ENCODE measurements at regions not wholly inside any gene's neighbourhood (a gene's known extent, or its start where the extent isn't known, plus 50 kb on each side); places are given as distances from the start of the nearest gene placed in this dataset.

DNA sequence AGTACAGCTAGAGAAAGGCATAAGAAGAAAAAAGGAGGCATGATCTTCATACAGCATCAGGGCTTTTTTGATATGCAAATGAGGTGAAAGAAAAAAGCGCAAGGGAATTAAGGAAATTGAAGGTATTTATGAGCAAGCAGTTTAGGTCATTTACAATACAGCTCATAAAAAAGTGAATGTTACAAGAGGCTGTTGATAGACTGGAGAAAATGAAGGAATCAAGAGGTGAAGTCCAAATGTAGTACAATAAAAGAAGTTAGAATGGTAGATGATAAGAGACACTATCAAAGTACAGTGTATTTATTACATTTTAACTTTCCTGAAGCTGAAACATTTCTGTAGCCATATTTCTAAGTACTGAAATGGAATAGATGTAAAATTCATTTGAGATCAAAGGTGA, 1349.5 kb downstream of the ADGRL3 start:
- H3K36me3 ChIP-seq = no peaks in the 10 kb centered on the region
- H3K27me3 ChIP-seq = no peaks in the 10 kb centered on the region
- DNase-seq (ENCODE audit: low spot score in 2 of 2) = no peak
- H3K9me3 ChIP-seq = no peaks in the 10 kb centered on the region
- no peak overlapping the region for H3K4me3 ChIP-seq
- TF ChIP-seq, protein P1, sequence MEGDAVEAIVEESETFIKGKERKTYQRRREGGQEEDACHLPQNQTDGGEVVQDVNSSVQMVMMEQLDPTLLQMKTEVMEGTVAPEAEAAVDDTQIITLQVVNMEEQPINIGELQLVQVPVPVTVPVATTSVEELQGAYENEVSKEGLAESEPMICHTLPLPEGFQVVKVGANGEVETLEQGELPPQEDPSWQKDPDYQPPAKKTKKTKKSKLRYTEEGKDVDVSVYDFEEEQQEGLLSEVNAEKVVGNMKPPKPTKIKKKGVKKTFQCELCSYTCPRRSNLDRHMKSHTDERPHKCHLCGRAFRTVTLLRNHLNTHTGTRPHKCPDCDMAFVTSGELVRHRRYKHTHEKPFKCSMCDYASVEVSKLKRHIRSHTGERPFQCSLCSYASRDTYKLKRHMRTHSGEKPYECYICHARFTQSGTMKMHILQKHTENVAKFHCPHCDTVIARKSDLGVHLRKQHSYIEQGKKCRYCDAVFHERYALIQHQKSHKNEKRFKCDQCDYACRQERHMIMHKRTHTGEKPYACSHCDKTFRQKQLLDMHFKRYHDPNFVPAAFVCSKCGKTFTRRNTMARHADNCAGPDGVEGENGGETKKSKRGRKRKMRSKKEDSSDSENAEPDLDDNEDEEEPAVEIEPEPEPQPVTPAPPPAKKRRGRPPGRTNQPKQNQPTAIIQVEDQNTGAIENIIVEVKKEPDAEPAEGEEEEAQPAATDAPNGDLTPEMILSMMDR (IDR thresholded peaks at IDR 0.05) = no peak
- H3K4me1 ChIP-seq = no peaks in the 10 kb centered on the region
- intact Hi-C loops (cut with DNase I) = no loop called here
- no peak overlapping the region for H3K27ac ChIP-seq

DNA sequence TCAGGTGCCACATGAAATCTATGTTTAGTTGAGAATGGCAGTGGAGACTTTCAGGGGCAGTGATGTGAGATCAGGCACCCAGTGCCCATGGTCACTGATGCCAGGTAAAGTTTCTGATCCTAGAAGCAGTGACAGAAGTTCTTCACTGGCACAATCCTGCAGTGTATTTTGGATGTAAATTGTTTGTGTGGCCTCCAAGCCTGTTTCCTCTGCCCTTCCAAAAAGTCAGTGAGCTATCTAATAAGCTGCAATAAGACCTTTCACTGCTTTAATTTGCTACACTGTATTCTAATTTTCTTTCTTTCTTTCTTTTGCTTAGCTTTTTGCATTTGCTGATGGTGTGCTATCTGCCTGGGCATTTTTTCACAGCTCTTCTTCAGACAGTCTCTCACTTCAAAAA, 1348.6 kb downstream of the ADGRL3 start:
- no peak overlapping the region for H3K4me3 ChIP-seq
- TF ChIP-seq, protein P1 (IDR thresholded peaks at IDR 0.05) = no peak
- no peak for DNase-seq (ENCODE audit: low spot score in 2 of 2)
- H3K4me1 ChIP-seq = no peaks in the 10 kb centered on the region
- no peaks in the 10 kb centered on the region for H3K9me3 ChIP-seq
- no peaks in the 10 kb centered on the region for H3K36me3 ChIP-seq
- intact Hi-C loops (cut with DNase I) = no loop called here
- no peak overlapping the region for H3K27ac ChIP-seq
- H3K27me3 ChIP-seq = no peaks in the 10 kb centered on the region

DNA sequence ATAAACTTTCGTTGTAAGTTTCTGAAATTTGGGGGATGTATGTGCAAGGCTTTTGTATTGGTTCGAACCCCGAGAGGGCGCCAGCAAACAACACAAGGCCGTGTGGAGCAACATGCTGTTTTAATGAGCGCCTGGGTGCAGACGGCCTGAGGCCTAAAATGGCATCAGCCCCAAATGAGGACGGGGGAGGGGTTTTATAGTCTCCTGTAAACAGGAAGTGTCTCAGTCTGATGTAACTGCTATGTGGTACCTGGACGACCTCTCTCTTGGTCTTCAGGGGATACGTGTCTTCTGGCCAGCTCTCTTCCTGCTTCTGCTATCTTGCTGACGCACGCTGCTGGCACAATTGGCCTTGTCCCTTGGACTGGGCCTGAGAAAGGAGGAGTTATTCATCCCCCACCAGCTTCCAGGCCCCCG, 1348.0 kb downstream of the ADGRL3 start:
- H3K9me3 ChIP-seq = no peaks in the 10 kb centered on the region
- H3K4me3 ChIP-seq = no peak overlapping the region
- H3K36me3 ChIP-seq = no peaks in the 10 kb centered on the region
- H3K27me3 ChIP-seq = no peaks in the 10 kb centered on the region
- intact Hi-C loops (cut with DNase I) = no loop called here
- no peaks in the 10 kb centered on the region for H3K4me1 ChIP-seq
- TF ChIP-seq, protein P1 (IDR thresholded peaks at IDR 0.05) = no peak
- DNase-seq (ENCODE audit: low spot score in 2 of 2) = no peak
- no peak overlapping the region for H3K27ac ChIP-seq

DNA sequence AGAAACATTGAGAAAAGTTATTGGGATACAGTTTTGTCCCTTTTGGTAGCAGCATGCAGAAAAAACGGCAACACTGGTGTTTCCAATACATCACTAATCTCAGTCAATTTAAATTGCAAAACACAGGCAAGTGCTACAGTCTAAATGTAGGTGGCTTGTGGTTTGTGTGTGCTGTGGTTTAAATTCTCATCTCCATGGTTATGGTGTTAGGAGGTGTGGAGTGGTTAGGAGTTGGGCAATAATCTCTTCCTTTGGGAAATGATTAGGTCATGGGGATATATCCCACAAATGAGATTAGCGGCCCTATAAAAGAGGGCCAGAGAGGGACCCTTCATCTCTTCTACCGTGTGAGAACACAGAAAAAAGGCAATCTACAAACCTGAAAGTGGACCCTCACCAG, 1344.3 kb downstream of the ADGRL3 start:
- TF ChIP-seq, protein P1 (IDR thresholded peaks at IDR 0.05) = no peak
- no peaks in the 10 kb centered on the region for H3K4me1 ChIP-seq
- intact Hi-C loops (cut with DNase I) = no loop called here
- no peak overlapping the region for H3K4me3 ChIP-seq
- DNase-seq (ENCODE audit: low spot score in 2 of 2) = no peak
- no peaks in the 10 kb centered on the region for H3K9me3 ChIP-seq
- H3K36me3 ChIP-seq = no peaks in the 10 kb centered on the region
- no peak overlapping the region for H3K27ac ChIP-seq
- H3K27me3 ChIP-seq = no peaks in the 10 kb centered on the region

DNA sequence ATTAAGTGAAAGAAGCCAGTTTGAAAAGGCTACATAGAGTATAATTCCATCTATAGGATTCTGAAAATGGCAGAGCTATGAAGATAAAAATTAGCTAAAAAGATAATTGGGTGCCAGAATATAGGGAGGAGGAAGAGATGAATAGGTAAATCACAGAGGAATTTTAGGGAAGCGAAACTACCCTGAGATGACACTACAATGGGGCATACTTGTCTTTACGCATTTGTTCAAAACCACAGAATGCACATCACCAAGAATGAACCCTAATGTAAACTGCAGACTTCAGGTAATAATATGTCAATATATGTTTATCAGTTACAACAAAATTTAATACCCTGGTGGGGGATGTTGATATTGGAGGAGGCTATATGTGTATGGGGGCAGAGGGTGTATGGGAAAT, 1342.9 kb downstream of the ADGRL3 start:
- intact Hi-C loops (cut with DNase I) = no loop called here
- TF ChIP-seq, protein P1 (IDR thresholded peaks at IDR 0.05) = no peak
- DNase-seq (ENCODE audit: low spot score in 2 of 2) = no peak

DNA sequence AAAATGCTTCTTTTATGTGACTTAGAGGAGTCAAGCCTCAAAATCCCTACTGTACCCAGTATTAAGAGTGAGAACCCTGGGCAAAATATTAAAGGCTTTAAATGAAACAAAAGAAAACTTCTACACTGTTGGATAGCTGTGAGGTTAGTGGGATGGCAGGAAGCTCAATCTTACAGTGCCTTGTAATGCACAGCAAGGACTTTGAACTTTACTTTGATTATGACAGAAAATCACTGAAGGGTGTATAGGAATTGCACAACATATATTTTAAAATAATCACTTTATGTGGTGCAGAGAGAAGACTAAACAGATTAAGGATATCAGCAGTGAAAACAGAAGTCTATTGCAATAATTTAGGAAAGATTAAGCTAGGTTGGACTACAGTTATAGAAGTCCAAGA, 1333.4 kb downstream of the ADGRL3 start:
- intact Hi-C loops (cut with DNase I) = no loop called here
- H3K9me3 ChIP-seq = peaks cover 0 to under 1% of the 10 kb centered on the region in 2 donors
- TF ChIP-seq, protein P1 (IDR thresholded peaks at IDR 0.05) = no peak
- no peak for DNase-seq (ENCODE audit: low spot score in 2 of 2)
- no peak overlapping the region for H3K4me3 ChIP-seq
- H3K27ac ChIP-seq = no peak overlapping the region
- H3K36me3 ChIP-seq = no peaks in the 10 kb centered on the region
- no peaks in the 10 kb centered on the region for H3K27me3 ChIP-seq
- no peaks in the 10 kb centered on the region for H3K4me1 ChIP-seq

More for the DNA sequence above, 1342.9 kb downstream of the ADGRL3 start:
- no peak overlapping the region for H3K4me3 ChIP-seq
- no peaks in the 10 kb centered on the region for H3K4me1 ChIP-seq
- peaks cover 0 to 7% of the 10 kb centered on the region in 2 donors for H3K9me3 ChIP-seq
- no peaks in the 10 kb centered on the region for H3K27me3 ChIP-seq
- H3K36me3 ChIP-seq = no peaks in the 10 kb centered on the region
- no peak overlapping the region for H3K27ac ChIP-seq
